A673 (cell line): ENCODE measurements at regions not wholly inside any gene's neighbourhood (a gene's known extent, or its start where the extent isn't known, plus 50 kb on each side); places are given as distances from the start of the nearest gene placed in this dataset.

Experiments
- EZH2 ChIP-seq: fragments of 200-600 bp; sonication (generic); IDR thresholded peaks from 2 replicates; pipeline ENCODE4 v1.6.1; 2017; ENCODE audit warnings: borderline replicate concordance, low read depth, mild to moderate bottlenecking, mixed read lengths, antibody characterized with exemption, low read length; ENCODE audit not compliant: poor library complexity, severe bottlenecking
- TF ChIP-seq, protein P1 (sequence below): fragments of 300-800, 200-600 bp; sonication (generic); conservative IDR thresholded peaks from 2 replicates; pipeline ENCODE4 v1.5.1; 2017; ENCODE audit warnings: low read depth, mild to moderate bottlenecking, antibody characterized with exemption, low read length, moderate library complexity, mixed read lengths

DNA sequence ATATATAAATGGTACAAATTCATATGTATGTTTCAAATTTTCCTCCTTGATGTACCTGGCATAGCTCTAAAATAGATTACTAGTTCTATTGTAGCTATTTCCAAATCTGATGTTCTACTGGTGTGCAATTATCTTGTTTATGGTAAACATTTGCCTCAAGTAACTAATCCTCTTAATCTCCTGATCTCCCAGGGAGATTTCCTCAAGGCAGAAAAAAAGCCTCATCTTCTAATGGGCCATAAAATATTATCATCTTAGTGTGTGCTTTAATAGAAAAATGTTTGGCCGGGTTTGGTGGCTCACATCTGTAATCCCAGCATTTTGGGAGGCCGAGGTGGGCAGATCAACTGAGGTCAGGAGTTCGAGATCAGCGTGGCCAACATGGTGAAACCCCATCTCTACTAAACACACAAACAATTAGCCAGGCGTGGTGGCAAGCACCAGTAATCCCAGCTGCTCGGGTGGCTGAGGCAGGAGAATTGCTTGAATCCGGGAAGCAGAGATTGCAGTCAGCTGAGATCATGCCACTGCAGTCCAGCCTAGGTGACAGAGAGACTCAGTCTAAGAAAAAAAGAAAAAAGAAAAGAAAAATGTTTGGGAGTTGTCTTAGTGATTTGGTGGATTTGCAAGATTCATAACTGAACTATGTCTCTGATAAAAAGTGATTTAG, 498.9 kb upstream of the SLITRK5 start:
- no peak for TF ChIP-seq EZH2
- TF ChIP-seq, protein P1, sequence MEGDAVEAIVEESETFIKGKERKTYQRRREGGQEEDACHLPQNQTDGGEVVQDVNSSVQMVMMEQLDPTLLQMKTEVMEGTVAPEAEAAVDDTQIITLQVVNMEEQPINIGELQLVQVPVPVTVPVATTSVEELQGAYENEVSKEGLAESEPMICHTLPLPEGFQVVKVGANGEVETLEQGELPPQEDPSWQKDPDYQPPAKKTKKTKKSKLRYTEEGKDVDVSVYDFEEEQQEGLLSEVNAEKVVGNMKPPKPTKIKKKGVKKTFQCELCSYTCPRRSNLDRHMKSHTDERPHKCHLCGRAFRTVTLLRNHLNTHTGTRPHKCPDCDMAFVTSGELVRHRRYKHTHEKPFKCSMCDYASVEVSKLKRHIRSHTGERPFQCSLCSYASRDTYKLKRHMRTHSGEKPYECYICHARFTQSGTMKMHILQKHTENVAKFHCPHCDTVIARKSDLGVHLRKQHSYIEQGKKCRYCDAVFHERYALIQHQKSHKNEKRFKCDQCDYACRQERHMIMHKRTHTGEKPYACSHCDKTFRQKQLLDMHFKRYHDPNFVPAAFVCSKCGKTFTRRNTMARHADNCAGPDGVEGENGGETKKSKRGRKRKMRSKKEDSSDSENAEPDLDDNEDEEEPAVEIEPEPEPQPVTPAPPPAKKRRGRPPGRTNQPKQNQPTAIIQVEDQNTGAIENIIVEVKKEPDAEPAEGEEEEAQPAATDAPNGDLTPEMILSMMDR: no peak
